ENCODE measurements at regions not wholly inside any gene's neighbourhood (a gene's known extent, or its start where the extent isn't known, plus 50 kb on each side); places are given as distances from the start of the nearest gene placed in this dataset.

- no peak for TF ChIP-seq GATA2 (IDR thresholded peaks at IDR 0.05; ENCODE audit: low read depth, low read length)
- TF ChIP-seq GATA3 (IDR thresholded peaks at IDR 0.05; ENCODE audit: low read depth, low read length): no peak
Observed at GRCh38 chr12:127632461-127632860, 634.5 kb upstream of the TMEM132C start.

Measured in SH-SY5Y (cell line).